ENCODE measurements at regions not wholly inside any gene's neighbourhood (a gene's known extent, or its start where the extent isn't known, plus 50 kb on each side); places are given as distances from the start of the nearest gene placed in this dataset.

DNA sequence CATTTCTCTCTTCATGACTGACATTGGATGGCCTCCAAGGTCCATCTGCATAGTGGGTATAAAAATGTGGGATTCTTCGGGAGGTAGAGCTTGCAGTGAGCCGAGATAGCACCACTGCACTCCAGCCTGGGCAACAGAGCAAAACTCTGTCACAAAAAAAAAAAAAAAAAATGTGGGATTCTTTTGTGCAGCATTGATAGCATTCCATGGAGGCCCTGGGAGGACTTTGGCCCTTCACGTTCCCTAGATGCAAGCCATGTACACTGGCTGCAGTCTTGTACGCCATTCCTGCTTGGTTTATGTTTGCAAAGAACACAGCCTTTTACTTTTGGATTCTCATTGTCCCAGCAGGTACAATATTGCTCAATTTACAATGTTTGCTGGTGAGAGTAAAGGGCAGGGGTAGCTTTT, 157.8 kb downstream of the SLCO4C1 start:
- Histone ChIP-seq H3K23ac (ENCODE audit: insufficient read length) (no peak overlapping the region), H4K20me1 (replicated peaks in 1 of 2; ENCODE audit: control insufficient read depth in 1 of 2, insufficient read depth in 2 of 2, low read length in 2 of 2) (no peaks in the 10 kb centered on the region), H2AK5ac (ENCODE audit: low read depth, low read length) (no peak overlapping the region), H3K4me1 (replicated peaks in 1 of 4; ENCODE audit: control insufficient read depth in 3 of 4, insufficient read depth in 4 of 4, low read length in 3 of 4) (no peaks in the 10 kb centered on the region), H3K36me3 (ENCODE audit: control insufficient read depth in 2 of 4, insufficient read depth in 4 of 4, low read length in 3 of 4) (0 out of 8 replicates have a peak, but pooled peaks cover 0 to 2% (median 0%) of the 10 kb centered on the region in 4 experiments), H4K5ac (ENCODE audit: insufficient read length, low read depth, low read length) (no peak overlapping the region), H3K79me1 (ENCODE audit: low read depth, low read length) (no peaks in the 10 kb centered on the region), H3K4ac (replicated peaks; ENCODE audit: insufficient read length, low read depth, low read length) (no peak overlapping the region), H3K4me2 (ENCODE audit: insufficient read depth in 1 of 2, low read depth in 2 of 2, low read length in 2 of 2) (no peak overlapping the region), H2AFZ (ENCODE audit: low read length) (no peak overlapping the region), H3K9me3 (ENCODE audit: insufficient read depth in 2 of 2, low read depth in 1 of 2, low read length in 1 of 2) (no peaks in the 10 kb centered on the region), H2BK5ac (ENCODE audit: low read depth, low read length) (no peak overlapping the region), H4K8ac (ENCODE audit: extremely low read depth, insufficient read depth, low read length) (no peak overlapping the region), H2BK12ac (ENCODE audit: low read depth, low read length) (no peak overlapping the region), H3K56ac (replicated peaks; ENCODE audit: insufficient read length, low read depth, low read length) (no peak overlapping the region), H3K23me2 (ENCODE audit: low read depth, low read length) (no peaks in the 10 kb centered on the region), H3K79me2 (ENCODE audit: control insufficient read depth in 1 of 2, insufficient read depth in 2 of 2, low read length in 2 of 2) (no peaks in the 10 kb centered on the region), H3K27ac (ENCODE audit: low read depth, low read length) (no peak overlapping the region), H2BK15ac (ENCODE audit: low read length) (no peak overlapping the region), H3K18ac (ENCODE audit: extremely low read depth, low read length) (no peak overlapping the region), H2BK120ac (replicated peaks; ENCODE audit: low read depth, low read length) (no peak overlapping the region), H3K4me3 (ENCODE audit: extremely low read depth in 1 of 4, insufficient read depth in 2 of 4, low read depth in 3 of 4, low read length in 4 of 4) (no peak overlapping the region), H3K9ac (replicated peaks in 1 of 4; ENCODE audit: extremely low read depth in 1 of 4, low read depth in 3 of 4, low read length in 3 of 4) (no peak overlapping the region), H3K14ac (ENCODE audit: insufficient read length) (no peak overlapping the region), H3K27me3 (replicated peaks in 1 of 4; ENCODE audit: control insufficient read depth in 3 of 4, extremely low read depth in 1 of 4, insufficient read depth in 3 of 4, low read length in 3 of 4) (no peaks in the 10 kb centered on the region), H4K91ac (replicated peaks; ENCODE audit: insufficient read length, low read length) (no peak overlapping the region), H2BK20ac (ENCODE audit: low read length) (no peak overlapping the region)
- FAIRE-seq: no peak
- ChIA-PET POLR2A (ENCODE audit: partially characterized antibody) (no interaction called here), CTCF (ENCODE audit: partially characterized antibody) (no interaction called here)
- WGBS, 2 experiments (ENCODE audit: extremely low coverage in 1 of 2, insufficient coverage in 1 of 2, insufficient read length in 1 of 2, insufficient replicate concordance in 2 of 2, low coverage in 1 of 2, low lambda C conversion rate in 2 of 2, missing lambda C conversion rate in 1 of 2): 88% methylated on average over 4 of the region's 4 CpGs; no CpG with 5 or more reads in 1 of the 2 experiments
- no peak for DNase-seq (ENCODE audit: low read depth in 1 of 2, low spot score in 2 of 2)
- TF ChIP-seq TCF12 (IDR thresholded peaks at IDR 0.05; ENCODE audit: low read depth, low read length) (no peak), TAF1 (IDR thresholded peaks at IDR 0.05; ENCODE audit: low read depth, low read length) (no peak), RNF2 (IDR thresholded peaks at IDR 0.05; ENCODE audit: borderline replicate concordance, low read depth, low read length, missing control alignments, poor library complexity, severe bottlenecking) (no peak), SP1 (IDR thresholded peaks at IDR 0.05; ENCODE audit: low read depth, low read length) (no peak), TBP (IDR thresholded peaks at IDR 0.05; ENCODE audit: low read depth, low read length) (no peak)
- TF ChIP-seq, protein P1, sequence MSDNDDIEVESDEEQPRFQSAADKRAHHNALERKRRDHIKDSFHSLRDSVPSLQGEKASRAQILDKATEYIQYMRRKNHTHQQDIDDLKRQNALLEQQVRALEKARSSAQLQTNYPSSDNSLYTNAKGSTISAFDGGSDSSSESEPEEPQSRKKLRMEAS (IDR thresholded peaks at IDR 0.05): no peak

All from H1 (cell line).